ENCODE measurements at regions not wholly inside any gene's neighbourhood (a gene's known extent, or its start where the extent isn't known, plus 50 kb on each side); places are given as distances from the start of the nearest gene placed in this dataset.
"Not testable (repeated sequence)": the region's sequence is repeated elsewhere in the genome, so short reads cannot be mapped to it uniquely, and the experiment has no call there.

DNA sequence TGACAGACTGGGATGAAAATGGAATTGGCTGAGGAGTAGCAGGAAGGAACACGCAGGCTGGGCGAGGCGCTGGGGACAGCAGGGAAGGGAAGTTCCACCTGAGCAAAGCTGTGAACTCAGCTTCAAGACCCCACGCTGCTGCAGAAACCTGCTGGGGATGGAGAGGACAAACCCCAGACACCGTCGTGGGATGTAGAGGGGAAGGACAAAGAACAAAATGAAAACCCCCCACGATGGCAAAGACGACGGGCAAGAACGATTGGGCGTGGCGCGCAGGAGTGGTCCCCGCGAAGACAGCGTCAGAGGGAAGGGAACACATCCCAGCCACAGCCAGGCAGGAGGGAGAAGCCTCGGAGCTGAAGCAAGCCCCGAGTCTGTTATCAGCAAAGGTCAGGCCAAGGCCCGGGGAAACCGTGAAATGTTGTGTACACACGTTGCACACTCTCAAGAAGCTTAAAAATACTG lies 222.9 kb downstream of the NDUFA10 start:
- Histone ChIP-seq H3K36me3 (ENCODE audit: control insufficient read depth in 2 of 2, extremely low read depth in 1 of 2, insufficient read depth in 1 of 2, low read length in 1 of 2) (no peaks in the 10 kb centered on the region), H3K27me3 (replicated peaks in 1 of 2; ENCODE audit: control insufficient read depth in 2 of 2, extremely low read depth in 1 of 2, insufficient read depth in 2 of 2, low read length in 1 of 2) (peaks cover 0 to 26% of the 10 kb centered on the region in 2 experiments), H3K27ac (ENCODE audit: low read length) (no peak overlapping the region), H3K4me1 (ENCODE audit: control insufficient read depth in 1 of 2, extremely low read depth in 1 of 2, insufficient read depth in 2 of 2, low read length in 2 of 2) (no peaks in the 10 kb centered on the region), H3K9me3 (no peaks in the 10 kb centered on the region), H3K4me3 (ENCODE audit: control insufficient read depth in 1 of 2, extremely low read depth in 1 of 2, low read length in 1 of 2) (no peak overlapping the region)
- 86% methylated on average over 19 of the region's 21 CpGs for WGBS (ENCODE audit: insufficient coverage)
- CTCF ChIA-PET, result no interaction called here
- peak overlapping the region in 1 of 2 donors; percentile 8 for H3K27ac Mint-ChIP-seq
- H3K4me1 Mint-ChIP-seq, result no peaks in the 10 kb centered on the region
- no peaks in the 10 kb centered on the region for H3K9me3 Mint-ChIP-seq
- H3K27me3 Mint-ChIP-seq, result peaks cover 8 to 9% of the 10 kb centered on the region in 2 donors
- ATAC-seq (replicated peaks in 1 of 4), result no peak
- no peak overlapping the region for H3K4me3 Mint-ChIP-seq
- no peaks in the 10 kb centered on the region for H3K36me3 Mint-ChIP-seq
- POLR2A ChIA-PET, result interaction anchor here in 1 of 2 donors (0.5 kb wide), 1 partner anchor 52 kb away, joined by 3 read pairs; no protein-coding TSS in a partner anchor
- no peak for DNase-seq

DNA sequence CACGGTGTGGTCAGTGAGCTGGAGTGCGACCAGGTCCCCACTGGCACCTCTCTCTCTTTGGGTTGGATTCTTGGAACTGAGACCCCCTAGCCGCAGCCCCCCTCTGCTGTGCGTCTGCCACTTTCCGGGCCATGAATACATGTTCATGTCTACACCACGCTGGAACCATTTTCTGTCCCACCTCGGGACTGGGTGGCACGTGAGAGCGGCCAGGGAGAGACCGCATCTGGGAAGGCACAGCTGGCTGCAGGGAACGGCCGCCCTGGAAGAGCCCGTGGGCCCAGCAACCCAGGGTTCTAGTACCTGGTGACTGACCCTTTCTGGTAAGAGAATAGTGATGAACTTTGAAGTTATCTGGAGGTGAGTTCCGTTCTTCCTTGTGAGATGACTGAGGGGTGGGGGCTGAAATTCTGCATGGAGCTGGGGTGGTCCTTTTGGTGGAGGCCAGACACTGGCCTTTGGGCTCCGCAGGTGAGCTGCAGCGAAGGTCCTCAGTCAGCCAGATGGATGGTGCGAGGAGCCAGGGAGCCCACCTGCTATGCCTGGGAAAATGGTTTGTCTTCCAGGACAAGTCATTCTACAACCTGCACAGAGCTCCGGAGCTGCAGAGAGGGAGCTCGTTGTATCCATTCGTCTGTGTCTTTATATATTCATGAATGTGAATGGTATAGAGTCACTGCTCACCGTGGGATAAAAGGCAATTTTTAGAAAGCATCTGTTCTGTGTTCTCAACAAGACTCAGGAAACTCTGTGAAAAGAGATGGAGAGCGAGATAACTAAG lies 223.5 kb downstream of the NDUFA10 start:
- Histone ChIP-seq H3K9me3 (no peaks in the 10 kb centered on the region), H3K27ac (ENCODE audit: low read length) (no peak overlapping the region), H3K27me3 (replicated peaks in 1 of 2; ENCODE audit: control insufficient read depth in 2 of 2, extremely low read depth in 1 of 2, insufficient read depth in 2 of 2, low read length in 1 of 2) (peaks cover 0 to 24% of the 10 kb centered on the region in 2 experiments), H3K4me3 (ENCODE audit: control insufficient read depth in 1 of 2, extremely low read depth in 1 of 2, low read length in 1 of 2) (no peak overlapping the region), H3K4me1 (ENCODE audit: control insufficient read depth in 1 of 2, extremely low read depth in 1 of 2, insufficient read depth in 2 of 2, low read length in 2 of 2) (no peaks in the 10 kb centered on the region), H3K36me3 (ENCODE audit: control insufficient read depth in 2 of 2, extremely low read depth in 1 of 2, insufficient read depth in 1 of 2, low read length in 1 of 2) (no peaks in the 10 kb centered on the region)
- 86% methylated on average over 21 of the region's 22 CpGs for WGBS (ENCODE audit: insufficient coverage)
- Mint-ChIP-seq H3K4me1 (no peaks in the 10 kb centered on the region), H3K27ac (no peak overlapping the region), H3K36me3 (no peaks in the 10 kb centered on the region), H3K4me3 (no peak overlapping the region), H3K9me3 (no peaks in the 10 kb centered on the region), H3K27me3 (peaks cover 8 to 9% of the 10 kb centered on the region in 2 donors)
- no peak for ATAC-seq (replicated peaks in 1 of 4)
- no peak for DNase-seq
- ChIA-PET CTCF (no interaction called here), POLR2A (no interaction called here)

DNA sequence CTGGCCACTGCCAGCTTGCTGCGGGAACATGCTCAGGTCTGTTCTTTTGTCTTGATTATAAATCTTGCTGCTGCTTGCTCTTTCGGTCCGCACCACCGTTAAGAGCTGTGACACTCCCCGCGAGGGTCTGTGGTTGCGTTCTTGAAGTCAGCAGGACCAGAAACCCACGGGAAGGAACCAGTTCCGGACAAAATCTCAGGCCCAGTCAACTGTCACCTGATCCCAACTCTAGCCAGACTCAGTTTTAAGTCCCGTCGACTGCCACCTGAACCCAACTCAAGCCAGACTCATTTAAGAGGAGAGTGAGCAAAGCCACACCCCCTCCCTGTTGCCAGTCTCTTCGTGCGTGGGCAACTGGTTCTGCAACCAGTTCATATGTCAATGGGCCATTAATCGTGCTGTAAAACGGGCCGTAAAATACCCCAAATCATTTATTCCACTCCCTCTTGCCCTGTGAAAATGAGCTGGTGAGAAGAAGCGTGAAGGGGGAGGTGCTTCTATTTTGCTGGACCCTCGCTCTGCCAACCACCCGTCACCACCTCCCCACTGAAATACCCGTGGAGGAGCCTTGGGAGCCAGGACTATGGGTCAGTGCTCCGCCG lies 224.3 kb downstream of the NDUFA10 start:
- WGBS (ENCODE audit: insufficient coverage), result 91% methylated on average over 13 of the region's 22 CpGs
- H3K4me3 ChIP-seq (ENCODE audit: control insufficient read depth in 1 of 2, extremely low read depth in 1 of 2, low read length in 1 of 2), result no peak overlapping the region
- POLR2A ChIA-PET, result no interaction called here
- no peaks in the 10 kb centered on the region for H3K9me3 ChIP-seq
- Mint-ChIP-seq H3K4me1 (no peaks in the 10 kb centered on the region), H3K27ac (no peak overlapping the region), H3K9me3 (no peaks in the 10 kb centered on the region), H3K36me3 (no peaks in the 10 kb centered on the region), H3K27me3 (peaks cover 8 to 9% of the 10 kb centered on the region in 2 donors), H3K4me3 (no peak overlapping the region)
- H3K27ac ChIP-seq (ENCODE audit: low read length), result no peak overlapping the region
- peaks cover 0 to 24% of the 10 kb centered on the region in 2 experiments for H3K27me3 ChIP-seq (replicated peaks in 1 of 2; ENCODE audit: control insufficient read depth in 2 of 2, extremely low read depth in 1 of 2, insufficient read depth in 2 of 2, low read length in 1 of 2)
- no peak for ATAC-seq (replicated peaks in 1 of 4)
- H3K36me3 ChIP-seq (ENCODE audit: control insufficient read depth in 2 of 2, extremely low read depth in 1 of 2, insufficient read depth in 1 of 2, low read length in 1 of 2), result no peaks in the 10 kb centered on the region
- DNase-seq, result no peak
- CTCF ChIA-PET, result no interaction called here
- H3K4me1 ChIP-seq (ENCODE audit: control insufficient read depth in 1 of 2, extremely low read depth in 1 of 2, insufficient read depth in 2 of 2, low read length in 2 of 2), result no peaks in the 10 kb centered on the region

DNA sequence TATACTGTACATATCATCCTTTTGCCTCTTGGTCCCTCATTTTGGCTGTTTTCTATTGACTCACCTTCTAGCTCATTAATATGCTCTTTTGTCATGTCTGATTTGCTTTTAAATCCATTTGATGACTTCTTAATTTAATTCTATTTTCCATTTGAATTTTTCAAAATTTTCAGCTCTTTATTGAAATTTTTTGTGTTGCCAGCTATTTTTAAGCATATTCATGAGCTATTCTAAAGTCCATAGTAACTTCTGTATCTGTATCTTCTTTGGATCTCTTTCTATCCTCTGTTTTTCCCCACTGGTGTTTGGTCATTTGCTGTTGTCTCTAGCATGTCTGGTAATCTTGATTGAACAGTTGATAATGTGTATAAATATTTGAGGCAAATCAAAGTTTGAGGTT lies 227.8 kb downstream of the NDUFA10 start:
- DNase-seq, result no peak
- ChIA-PET POLR2A (no interaction called here), CTCF (interaction anchor here in 1 of 2 donors (0.7 kb wide), 1 partner anchor 8 kb away, joined by 3 read pairs; no protein-coding TSS in a partner anchor)
- Mint-ChIP-seq H3K36me3 (no peaks in the 10 kb centered on the region), H3K27me3 (peaks cover 5 to 7% of the 10 kb centered on the region in 2 donors), H3K9me3 (no peaks in the 10 kb centered on the region), H3K27ac (no peak overlapping the region), H3K4me3 (no peak overlapping the region), H3K4me1 (no peaks in the 10 kb centered on the region)
- H3K9me3 ChIP-seq, result no peaks in the 10 kb centered on the region
- no peak for ATAC-seq (replicated peaks in 1 of 4)
- no peaks in the 10 kb centered on the region for H3K4me1 ChIP-seq (ENCODE audit: control insufficient read depth in 1 of 2, extremely low read depth in 1 of 2, insufficient read depth in 2 of 2, low read length in 2 of 2)
- peaks cover 0 to 14% of the 10 kb centered on the region in 2 experiments for H3K27me3 ChIP-seq (replicated peaks in 1 of 2; ENCODE audit: control insufficient read depth in 2 of 2, extremely low read depth in 1 of 2, insufficient read depth in 2 of 2, low read length in 1 of 2)
- H3K36me3 ChIP-seq (ENCODE audit: control insufficient read depth in 2 of 2, extremely low read depth in 1 of 2, insufficient read depth in 1 of 2, low read length in 1 of 2), result no peaks in the 10 kb centered on the region
- no peak overlapping the region for H3K4me3 ChIP-seq (ENCODE audit: control insufficient read depth in 1 of 2, extremely low read depth in 1 of 2, low read length in 1 of 2)
- H3K27ac ChIP-seq (ENCODE audit: low read length), result no peak overlapping the region

DNA sequence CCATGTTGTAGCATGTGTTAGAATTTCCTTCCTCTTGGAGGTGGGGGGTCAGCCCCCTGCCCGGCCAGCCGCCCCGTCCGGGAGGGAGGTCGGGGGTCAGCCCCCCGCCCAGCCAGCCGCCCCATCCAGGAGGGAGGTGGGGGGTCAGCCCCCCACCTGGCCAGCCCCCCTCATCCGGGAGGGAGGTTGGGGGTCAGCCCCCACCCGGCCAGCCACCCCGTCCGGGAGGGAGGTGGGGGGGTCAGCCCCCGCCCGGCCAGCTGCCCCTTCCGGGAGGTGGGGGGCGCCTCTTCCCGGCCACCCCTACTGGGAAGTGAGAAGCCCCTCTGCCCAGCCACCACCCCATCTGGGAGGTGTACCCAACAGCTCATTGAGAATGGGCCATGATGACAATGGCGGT lies 229.4 kb downstream of the NDUFA10 start:
- DNase-seq; H3K27me3 Mint-ChIP-seq; H3K9me3 ChIP-seq; H3K36me3 ChIP-seq (ENCODE audit: control insufficient read depth in 2 of 2, extremely low read depth in 1 of 2, insufficient read depth in 1 of 2, low read length in 1 of 2); CTCF ChIA-PET; H3K4me1 Mint-ChIP-seq; POLR2A ChIA-PET; H3K27ac ChIP-seq (ENCODE audit: low read length); H3K4me1 ChIP-seq (ENCODE audit: control insufficient read depth in 1 of 2, extremely low read depth in 1 of 2, insufficient read depth in 2 of 2, low read length in 2 of 2); H3K9me3 Mint-ChIP-seq; ATAC-seq (replicated peaks in 1 of 4); H3K36me3 Mint-ChIP-seq; H3K4me3 Mint-ChIP-seq; H3K4me3 ChIP-seq (ENCODE audit: control insufficient read depth in 1 of 2, extremely low read depth in 1 of 2, low read length in 1 of 2); H3K27ac Mint-ChIP-seq; H3K27me3 ChIP-seq (replicated peaks in 1 of 2; ENCODE audit: control insufficient read depth in 2 of 2, extremely low read depth in 1 of 2, insufficient read depth in 2 of 2, low read length in 1 of 2): not testable (repeated sequence)
- WGBS (ENCODE audit: insufficient coverage), result 93% methylated on average over 5 of the region's 17 CpGs

DNA sequence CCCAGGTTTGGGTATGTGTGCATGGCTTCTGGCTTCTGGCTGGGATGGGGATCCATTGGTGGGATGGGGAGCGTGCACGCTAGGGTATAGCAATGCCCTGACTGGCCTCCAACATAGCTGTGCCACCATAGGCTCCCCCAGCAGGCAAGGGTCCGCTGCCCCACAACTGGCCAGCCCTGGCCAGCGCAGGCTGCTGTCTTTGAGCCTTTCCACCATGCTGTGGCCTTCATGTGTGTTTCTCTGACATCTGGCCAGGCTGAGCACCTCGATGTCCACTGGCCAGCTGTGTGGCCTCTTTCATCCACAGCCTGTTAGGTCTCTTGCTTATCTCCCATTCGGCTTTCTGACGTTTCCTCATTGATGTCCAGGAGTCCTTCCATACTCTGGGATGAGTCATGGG lies 231.3 kb downstream of the NDUFA10 start:
- Histone ChIP-seq H3K4me3 (ENCODE audit: control insufficient read depth in 1 of 2, extremely low read depth in 1 of 2, low read length in 1 of 2) (no peak overlapping the region), H3K4me1 (ENCODE audit: control insufficient read depth in 1 of 2, extremely low read depth in 1 of 2, insufficient read depth in 2 of 2, low read length in 2 of 2) (no peaks in the 10 kb centered on the region), H3K27me3 (replicated peaks in 1 of 2; ENCODE audit: control insufficient read depth in 2 of 2, extremely low read depth in 1 of 2, insufficient read depth in 2 of 2, low read length in 1 of 2) (peaks cover 0 to 20% of the 10 kb centered on the region in 2 experiments), H3K36me3 (ENCODE audit: control insufficient read depth in 2 of 2, extremely low read depth in 1 of 2, insufficient read depth in 1 of 2, low read length in 1 of 2) (no peaks in the 10 kb centered on the region), H3K9me3 (no peaks in the 10 kb centered on the region), H3K27ac (ENCODE audit: low read length) (no peak overlapping the region)
- no peaks in the 10 kb centered on the region for H3K4me1 Mint-ChIP-seq
- ATAC-seq (replicated peaks in 1 of 4) (no peak), DNase-seq (no peak)
- no peaks in the 10 kb centered on the region for H3K36me3 Mint-ChIP-seq
- 86% methylated on average over 5 of the region's 7 CpGs for WGBS (ENCODE audit: insufficient coverage)
- CTCF ChIA-PET, result no interaction called here
- POLR2A ChIA-PET, result no interaction called here
- no peaks in the 10 kb centered on the region for H3K9me3 Mint-ChIP-seq
- no peak overlapping the region for H3K4me3 Mint-ChIP-seq
- H3K27ac Mint-ChIP-seq, result no peak overlapping the region
- no peaks in the 10 kb centered on the region for H3K27me3 Mint-ChIP-seq
